ENCODE measurements at regions not wholly inside any gene's neighbourhood (a gene's known extent, or its start where the extent isn't known, plus 50 kb on each side); places are given as distances from the start of the nearest gene placed in this dataset.

- Histone ChIP-seq H3K4me2 (ENCODE audit: control insufficient read depth, insufficient read depth) (no peak overlapping the region), H3K27me3 (replicated peaks in 1 of 2; ENCODE audit: control insufficient read depth in 2 of 2, insufficient read depth in 2 of 2, low read length in 1 of 2) (no peaks in the 10 kb centered on the region), H3K27ac (ENCODE audit: control insufficient read depth, insufficient read depth) (no peak overlapping the region), H4K20me1 (ENCODE audit: control insufficient read depth, insufficient read depth) (no peaks in the 10 kb centered on the region), H2AFZ (ENCODE audit: control insufficient read depth, low read depth, low read length) (no peak overlapping the region), H3K79me2 (ENCODE audit: control insufficient read depth, insufficient read depth, low read length) (no peaks in the 10 kb centered on the region), H3K36me3 (ENCODE audit: control insufficient read depth in 2 of 2, insufficient read depth in 2 of 2, low read length in 1 of 2) (no peaks in the 10 kb centered on the region), H3K4me3 (no peak overlapping the region), H3K4me1 (ENCODE audit: control insufficient read depth, insufficient read depth, low read length) (no peaks in the 10 kb centered on the region), H3K9me3 (replicated peaks; ENCODE audit: control insufficient read depth, insufficient read depth, low read length) (no peaks in the 10 kb centered on the region), H3K9ac (ENCODE audit: control insufficient read depth, insufficient read depth, low read length) (no peak overlapping the region)
- ChIA-PET CTCF (interaction anchor here (0.5 kb wide), 1 partner anchor 110 kb away, joined by 4 read pairs; no protein-coding TSS in a partner anchor), RAD21 (ENCODE audit: unreplicated experiment) (no interaction called here), SMC1A (ENCODE audit: uncharacterized antibody, unreplicated experiment) (interaction anchor here (1.3 to 1.4 kb wide), 2 partner anchors 11 to 304 kb away, joined by 3 to 6 read pairs; no protein-coding TSS in a partner anchor), POLR2A (no interaction called here)
- no peak for DNase-seq (ENCODE audit: low read depth, low spot score)
- in situ Hi-C loops (cut with MboI), result no loop called here
- BruUV-seq (replicated peaks), result no TSS peak
- FAIRE-seq, result no peak
- TF ChIP-seq TCF7 (IDR thresholded peaks at IDR 0.05; ENCODE audit: borderline replicate concordance), result no peak
- TF ChIP-seq YBX1 (IDR thresholded peaks at IDR 0.05), result no peak
- no peak for TF ChIP-seq ASH2L (IDR thresholded peaks at IDR 0.05; ENCODE audit: borderline replicate concordance, low read depth)
- WGBS (ENCODE audit: insufficient coverage, insufficient replicate concordance, low lambda C conversion rate, missing lambda C conversion rate), result 100% methylated on average over 1 of the region's 1 CpG
- intact Hi-C loops (cut with micrococcal nuclease; ENCODE audit: unreplicated experiment), result no loop called here
- no peak for ATAC-seq
Measured at GRCh38 chr5:96031811-96032261, 70.2 kb upstream of the ELL2 start.

GRCh38 chr5:96031180-96031579 is 69.5 kb upstream of the ELL2 start:
- Histone ChIP-seq H3K4me2 (ENCODE audit: control insufficient read depth, insufficient read depth) (no peak overlapping the region), H4K20me1 (ENCODE audit: control insufficient read depth, insufficient read depth) (no peaks in the 10 kb centered on the region), H3K36me3 (ENCODE audit: control insufficient read depth in 2 of 2, insufficient read depth in 2 of 2, low read length in 1 of 2) (no peaks in the 10 kb centered on the region), H3K4me1 (ENCODE audit: control insufficient read depth, insufficient read depth, low read length) (no peaks in the 10 kb centered on the region), H2AFZ (ENCODE audit: control insufficient read depth, low read depth, low read length) (no peak overlapping the region), H3K79me2 (ENCODE audit: control insufficient read depth, insufficient read depth, low read length) (no peaks in the 10 kb centered on the region), H3K4me3 (no peak overlapping the region), H3K9ac (ENCODE audit: control insufficient read depth, insufficient read depth, low read length) (no peak overlapping the region), H3K27me3 (replicated peaks in 1 of 2; ENCODE audit: control insufficient read depth in 2 of 2, insufficient read depth in 2 of 2, low read length in 1 of 2) (no peaks in the 10 kb centered on the region), H3K9me3 (replicated peaks; ENCODE audit: control insufficient read depth, insufficient read depth, low read length) (no peaks in the 10 kb centered on the region), H3K27ac (ENCODE audit: control insufficient read depth, insufficient read depth) (no peak overlapping the region)
- CTCF ChIA-PET, result interaction anchor here (0.5 to 1.0 kb wide), 2 partner anchors 19 to 110 kb away, joined by 4 read pairs; no protein-coding TSS in a partner anchor
- SMC1A ChIA-PET (ENCODE audit: uncharacterized antibody, unreplicated experiment), result interaction anchor here (0.9 to 1.4 kb wide), 2 partner anchors 11 to 16 kb away, joined by 3 to 6 read pairs; no protein-coding TSS in a partner anchor
- RAD21 ChIA-PET (ENCODE audit: unreplicated experiment), result no interaction called here
- no peak for FAIRE-seq
- in situ Hi-C loops (cut with MboI) (no loop called here), intact Hi-C loops (cut with micrococcal nuclease; ENCODE audit: unreplicated experiment) (no loop called here)
- BruUV-seq (replicated peaks), result no TSS peak
- DNase-seq (ENCODE audit: low read depth, low spot score), result no peak
- WGBS (ENCODE audit: insufficient coverage, insufficient replicate concordance, low lambda C conversion rate, missing lambda C conversion rate), result 74% methylated on average over 2 of the region's 2 CpGs
- POLR2A ChIA-PET, result no interaction called here
- no peak for ATAC-seq
- TF ChIP-seq USF1 (IDR thresholded peaks at IDR 0.05; ENCODE audit: borderline replicate concordance, extremely low read length, insufficient read depth, low read depth, low read length) (no peak), BCLAF1 (IDR thresholded peaks at IDR 0.05) (no peak), KAT2A (conservative IDR thresholded peaks at IDR 0.05; ENCODE audit: control insufficient read depth, low read depth, low read length) (no peak), TBL1XR1 (IDR thresholded peaks at IDR 0.05; ENCODE audit: low read depth, low read length) (no peak), PAX8 (IDR thresholded peaks at IDR 0.05) (no peak), ZSCAN29 (IDR thresholded peaks at IDR 0.05) (no peak), RFX5 (IDR thresholded peaks at IDR 0.05; ENCODE audit: low read depth, low read length) (no peak), EED (IDR thresholded peaks at IDR 0.05; ENCODE audit: low read depth) (no peak), CTCF (IDR thresholded peaks at IDR 0.05 in 2 of 3, conservative IDR thresholded peaks at IDR 0.05 in 1 of 3; ENCODE audit: control insufficient read depth in 2 of 3, extremely low read depth in 1 of 3, insufficient read depth in 1 of 3, low read depth in 3 of 3, low read length in 3 of 3) (no peak), ZNF217 (IDR thresholded peaks at IDR 0.05) (no peak)
